ENCODE measurements at regions not wholly inside any gene's neighbourhood (a gene's known extent, or its start where the extent isn't known, plus 50 kb on each side); places are given as distances from the start of the nearest gene placed in this dataset.

DNA sequence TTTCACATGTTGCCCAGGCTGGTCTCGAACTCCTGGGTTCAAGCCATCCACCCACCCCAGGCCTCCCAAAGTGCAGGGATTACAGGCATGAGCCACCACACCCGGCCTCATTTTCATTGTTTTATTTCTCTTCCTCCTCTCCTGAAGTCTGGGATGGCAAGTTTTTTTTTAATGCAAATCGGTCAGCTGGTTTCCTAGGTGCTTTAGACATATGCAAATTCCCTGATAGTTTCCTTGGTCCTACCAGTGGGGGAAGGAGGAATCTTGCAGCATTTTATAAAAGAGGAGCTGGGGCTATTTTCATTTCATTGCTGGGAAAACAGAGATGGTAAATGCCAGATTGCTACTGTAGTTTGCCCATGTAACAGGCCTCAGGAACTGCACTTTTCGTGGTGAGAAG, 179.4 kb downstream of the ACTL7B start:
- TF ChIP-seq, protein P1, sequence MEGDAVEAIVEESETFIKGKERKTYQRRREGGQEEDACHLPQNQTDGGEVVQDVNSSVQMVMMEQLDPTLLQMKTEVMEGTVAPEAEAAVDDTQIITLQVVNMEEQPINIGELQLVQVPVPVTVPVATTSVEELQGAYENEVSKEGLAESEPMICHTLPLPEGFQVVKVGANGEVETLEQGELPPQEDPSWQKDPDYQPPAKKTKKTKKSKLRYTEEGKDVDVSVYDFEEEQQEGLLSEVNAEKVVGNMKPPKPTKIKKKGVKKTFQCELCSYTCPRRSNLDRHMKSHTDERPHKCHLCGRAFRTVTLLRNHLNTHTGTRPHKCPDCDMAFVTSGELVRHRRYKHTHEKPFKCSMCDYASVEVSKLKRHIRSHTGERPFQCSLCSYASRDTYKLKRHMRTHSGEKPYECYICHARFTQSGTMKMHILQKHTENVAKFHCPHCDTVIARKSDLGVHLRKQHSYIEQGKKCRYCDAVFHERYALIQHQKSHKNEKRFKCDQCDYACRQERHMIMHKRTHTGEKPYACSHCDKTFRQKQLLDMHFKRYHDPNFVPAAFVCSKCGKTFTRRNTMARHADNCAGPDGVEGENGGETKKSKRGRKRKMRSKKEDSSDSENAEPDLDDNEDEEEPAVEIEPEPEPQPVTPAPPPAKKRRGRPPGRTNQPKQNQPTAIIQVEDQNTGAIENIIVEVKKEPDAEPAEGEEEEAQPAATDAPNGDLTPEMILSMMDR (conservative IDR thresholded peaks at IDR 0.05; ENCODE audit: low read length): no peak
- no peak for TF ChIP-seq EZH2phosphoT487 (IDR thresholded peaks at IDR 0.05; ENCODE audit: borderline replicate concordance)

Measured in Loucy (cell line).